Tibial nerve (tissue), 4 donors: ENCODE measurements at regions not wholly inside any gene's neighbourhood (a gene's known extent, or its start where the extent isn't known, plus 50 kb on each side); places are given as distances from the start of the nearest gene placed in this dataset.

Experiments used
- CTCF ChIP-seq, 5 experiments: fragments of 200-600 bp in 3 of 5; fragments of 450-650 bp in 2 of 5; sonication (generic) in 3 of 5; IDR thresholded peaks; one replicate each; pipeline ENCODE4 v1.5.1; 2016 to 2019; ENCODE audit warnings: antibody characterized with exemption in 5 of 5, mild to moderate bottlenecking in 3 of 5, moderate library complexity in 2 of 5
- EP300 ChIP-seq, 2 donors: sonication (generic); formaldehyde crosslinking; IDR thresholded peaks; one replicate each; pipeline ENCODE4 v1.6.1; 2017; ENCODE audit warnings: antibody characterized with exemption in 2 of 2, mild to moderate bottlenecking in 1 of 2

DNA sequence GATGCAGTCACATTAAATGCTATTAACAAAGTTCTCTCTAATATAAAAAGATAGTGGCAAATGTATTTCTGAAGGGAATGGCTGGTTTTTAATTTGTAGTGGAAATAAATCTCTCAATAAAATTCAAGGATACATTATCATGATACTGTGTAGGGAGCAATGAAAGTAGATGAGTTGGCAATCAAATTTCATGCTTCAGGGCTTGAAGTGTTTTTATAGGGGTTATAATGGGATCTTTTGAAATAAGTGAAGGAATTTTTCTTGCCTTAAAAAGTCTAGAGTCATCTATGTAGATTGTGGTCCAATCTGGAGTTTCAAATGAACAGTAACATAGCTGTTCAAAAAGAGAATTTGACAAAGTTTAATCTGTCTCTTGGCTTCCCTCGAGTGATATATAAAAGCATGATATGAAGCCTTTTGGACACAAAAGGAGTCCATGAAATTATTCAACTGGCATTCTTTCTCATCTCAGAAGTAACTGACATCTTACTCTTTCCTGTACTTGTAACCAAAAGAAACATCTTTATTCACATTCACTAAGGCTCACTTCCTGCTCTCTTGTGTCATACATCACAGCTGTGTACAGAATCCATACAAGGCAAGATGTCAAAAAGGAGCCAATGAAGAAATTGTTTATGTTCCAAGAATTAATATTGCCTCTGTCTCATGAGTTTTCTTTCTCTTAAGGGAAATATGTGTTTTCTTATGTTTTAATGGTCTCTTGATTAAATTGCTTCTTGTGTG, 591.0 kb upstream of the GJE1 start:
- no peak for TF ChIP-seq CTCF (IDR thresholded peaks at IDR 0.05)
- TF ChIP-seq EP300 (IDR thresholded peaks at IDR 0.05), result no peak
